Activated T-helper 1 cell treated with anti-CD3 and anti-CD28 coated beads, Interleukin-12 subunit alpha, Interleukin-12 subunit beta, Interleukin-2, Interleukin-4 antibody, amounts not matched to agents 30 ng/mL and 10 ng/mL and 1 ng/mL, durations not matched to agents 14 hours and 24 hours and 36 hours (primary cell): ENCODE measurements at regions not wholly inside any gene's neighbourhood (a gene's known extent, or its start where the extent isn't known, plus 50 kb on each side); places are given as distances from the start of the nearest gene placed in this dataset.

Source experiments
- DNase-seq: peaks from one replicate; pipeline ENCODE4 v3.0.0; 2021; ENCODE audit warnings: low spot score
- H3K27ac Mint-ChIP-seq: one replicate; pipeline ENCODE4 v1.8.0; 2021; ENCODE audit warnings: mild to moderate bottlenecking, mixed read lengths
- H3K27me3 Mint-ChIP-seq: one replicate; pipeline ENCODE4 v1.8.0; 2022; ENCODE audit warnings: mild to moderate bottlenecking, moderate library complexity, mixed read lengths; ENCODE audit not compliant: insufficient read depth
- H3K36me3 Mint-ChIP-seq: one replicate; pipeline ENCODE4 v1.8.0; 2021; ENCODE audit warnings: low read depth, mixed read lengths
- H3K4me1 Mint-ChIP-seq: one replicate; pipeline ENCODE4 v1.8.0; 2021; ENCODE audit warnings: low read depth, mixed read lengths
- H3K4me3 Mint-ChIP-seq: one replicate; pipeline ENCODE4 v1.8.0; 2021; ENCODE audit warnings: mild to moderate bottlenecking, moderate library complexity, mixed read lengths
- H3K9me3 Mint-ChIP-seq: one replicate; pipeline ENCODE4 v1.8.0; 2021; ENCODE audit warnings: mixed read lengths
- intact Hi-C: fragments of 100-400 bp; cut with micrococcal nuclease; formaldehyde crosslinking; loops from one replicate; pipeline ENCODE4 v1.15.1; 2024

GRCh38 chr19:32186542-32187330 lies 158.7 kb upstream of the ZNF507 start:
- H3K9me3 Mint-ChIP-seq: no peaks in the 10 kb centered on the region
- no peak overlapping the region for H3K27ac Mint-ChIP-seq
- no peaks in the 10 kb centered on the region for H3K27me3 Mint-ChIP-seq
- H3K36me3 Mint-ChIP-seq: no peaks in the 10 kb centered on the region
- no peaks in the 10 kb centered on the region for H3K4me1 Mint-ChIP-seq
- no peak for DNase-seq
- intact Hi-C loops: no loop called here
- H3K4me3 Mint-ChIP-seq: no peak overlapping the region

- Mint-ChIP-seq H3K9me3 (no peaks in the 10 kb centered on the region), H3K27ac (no peak overlapping the region), H3K36me3 (no peaks in the 10 kb centered on the region), H3K4me1 (no peaks in the 10 kb centered on the region), H3K27me3 (no peaks in the 10 kb centered on the region), H3K4me3 (no peak overlapping the region)
- intact Hi-C loops: no loop called here
- no peak for DNase-seq
Measured at GRCh38 chr19:32188921-32189320, 156.5 kb upstream of the ZNF507 start.

- intact Hi-C loops: no loop called here
- no peak for DNase-seq
- Mint-ChIP-seq H3K27me3 (no peaks in the 10 kb centered on the region), H3K4me1 (no peaks in the 10 kb centered on the region), H3K36me3 (no peaks in the 10 kb centered on the region), H3K27ac (no peak overlapping the region), H3K9me3 (no peaks in the 10 kb centered on the region), H3K4me3 (no peak overlapping the region)
Measured at GRCh38 chr19:32189956-32190706, 155.3 kb upstream of the ZNF507 start.

GRCh38 chr19:32191921-32192320 lies 153.5 kb upstream of the ZNF507 start:
- DNase-seq: no peak
- no peaks in the 10 kb centered on the region for H3K36me3 Mint-ChIP-seq
- no peaks in the 10 kb centered on the region for H3K4me1 Mint-ChIP-seq
- H3K27me3 Mint-ChIP-seq: no peaks in the 10 kb centered on the region
- intact Hi-C loops: no loop called here
- H3K27ac Mint-ChIP-seq: no peak overlapping the region
- H3K9me3 Mint-ChIP-seq: no peaks in the 10 kb centered on the region
- H3K4me3 Mint-ChIP-seq: no peak overlapping the region

- Mint-ChIP-seq H3K9me3 (no peaks in the 10 kb centered on the region), H3K27me3 (no peaks in the 10 kb centered on the region), H3K4me1 (no peaks in the 10 kb centered on the region), H3K27ac (no peak overlapping the region), H3K4me3 (no peak overlapping the region), H3K36me3 (no peaks in the 10 kb centered on the region)
- intact Hi-C loops: no loop called here
- no peak for DNase-seq
Measured at GRCh38 chr19:32195706-32196610, 149.5 kb upstream of the ZNF507 start.

GRCh38 chr19:32196690-32197420 lies 148.6 kb upstream of the ZNF507 start:
- no peaks in the 10 kb centered on the region for H3K27me3 Mint-ChIP-seq
- no peak overlapping the region for H3K4me3 Mint-ChIP-seq
- intact Hi-C loops: no loop called here
- H3K9me3 Mint-ChIP-seq: no peaks in the 10 kb centered on the region
- no peak overlapping the region for H3K27ac Mint-ChIP-seq
- no peaks in the 10 kb centered on the region for H3K36me3 Mint-ChIP-seq
- no peak for DNase-seq
- H3K4me1 Mint-ChIP-seq: peaks cover 6% of the 10 kb centered on the region

- no peak for DNase-seq
- no peaks in the 10 kb centered on the region for H3K27me3 Mint-ChIP-seq
- H3K4me3 Mint-ChIP-seq: no peak overlapping the region
- H3K9me3 Mint-ChIP-seq: no peaks in the 10 kb centered on the region
- no peaks in the 10 kb centered on the region for H3K36me3 Mint-ChIP-seq
- peaks cover 7% of the 10 kb centered on the region for H3K4me1 Mint-ChIP-seq
- intact Hi-C loops: no loop called here
- no peak overlapping the region for H3K27ac Mint-ChIP-seq
Measured at GRCh38 chr19:32197896-32198882, 147.2 kb upstream of the ZNF507 start.

GRCh38 chr19:32199501-32200040 lies 145.8 kb upstream of the ZNF507 start:
- Mint-ChIP-seq H3K27ac (no peak overlapping the region), H3K9me3 (no peaks in the 10 kb centered on the region), H3K4me3 (no peak overlapping the region), H3K27me3 (no peaks in the 10 kb centered on the region), H3K4me1 (peaks cover 7% of the 10 kb centered on the region), H3K36me3 (no peaks in the 10 kb centered on the region)
- no peak for DNase-seq
- intact Hi-C loops: no loop called here

GRCh38 chr19:32200312-32201038 lies 144.9 kb upstream of the ZNF507 start:
- H3K27me3 Mint-ChIP-seq: no peaks in the 10 kb centered on the region
- H3K4me3 Mint-ChIP-seq: no peak overlapping the region

GRCh38 chr19:32201211-32201610 lies 144.2 kb upstream of the ZNF507 start:
- Mint-ChIP-seq H3K27me3 (no peaks in the 10 kb centered on the region), H3K36me3 (no peaks in the 10 kb centered on the region), H3K4me3 (no peak overlapping the region), H3K4me1 (peaks cover 7% of the 10 kb centered on the region), H3K9me3 (no peaks in the 10 kb centered on the region), H3K27ac (no peak overlapping the region)
- intact Hi-C loops: no loop called here
- no peak for DNase-seq

More at GRCh38 chr19:32200312-32201038, 144.9 kb upstream of the ZNF507 start:
- Mint-ChIP-seq H3K36me3 (no peaks in the 10 kb centered on the region), H3K9me3 (no peaks in the 10 kb centered on the region), H3K27ac (no peak overlapping the region), H3K4me1 (peaks cover 7% of the 10 kb centered on the region)
- no peak for DNase-seq
- intact Hi-C loops: no loop called here

- intact Hi-C loops: no loop called here
- Mint-ChIP-seq H3K9me3 (no peaks in the 10 kb centered on the region), H3K4me3 (no peak overlapping the region), H3K27me3 (no peaks in the 10 kb centered on the region), H3K4me1 (peaks cover 7% of the 10 kb centered on the region), H3K36me3 (no peaks in the 10 kb centered on the region), H3K27ac (no peak overlapping the region)
- no peak for DNase-seq
Measured at GRCh38 chr19:32201636-32202051, 143.8 kb upstream of the ZNF507 start.
